ENCODE measurements at regions not wholly inside any gene's neighbourhood (a gene's known extent, or its start where the extent isn't known, plus 50 kb on each side); places are given as distances from the start of the nearest gene placed in this dataset.

DNA sequence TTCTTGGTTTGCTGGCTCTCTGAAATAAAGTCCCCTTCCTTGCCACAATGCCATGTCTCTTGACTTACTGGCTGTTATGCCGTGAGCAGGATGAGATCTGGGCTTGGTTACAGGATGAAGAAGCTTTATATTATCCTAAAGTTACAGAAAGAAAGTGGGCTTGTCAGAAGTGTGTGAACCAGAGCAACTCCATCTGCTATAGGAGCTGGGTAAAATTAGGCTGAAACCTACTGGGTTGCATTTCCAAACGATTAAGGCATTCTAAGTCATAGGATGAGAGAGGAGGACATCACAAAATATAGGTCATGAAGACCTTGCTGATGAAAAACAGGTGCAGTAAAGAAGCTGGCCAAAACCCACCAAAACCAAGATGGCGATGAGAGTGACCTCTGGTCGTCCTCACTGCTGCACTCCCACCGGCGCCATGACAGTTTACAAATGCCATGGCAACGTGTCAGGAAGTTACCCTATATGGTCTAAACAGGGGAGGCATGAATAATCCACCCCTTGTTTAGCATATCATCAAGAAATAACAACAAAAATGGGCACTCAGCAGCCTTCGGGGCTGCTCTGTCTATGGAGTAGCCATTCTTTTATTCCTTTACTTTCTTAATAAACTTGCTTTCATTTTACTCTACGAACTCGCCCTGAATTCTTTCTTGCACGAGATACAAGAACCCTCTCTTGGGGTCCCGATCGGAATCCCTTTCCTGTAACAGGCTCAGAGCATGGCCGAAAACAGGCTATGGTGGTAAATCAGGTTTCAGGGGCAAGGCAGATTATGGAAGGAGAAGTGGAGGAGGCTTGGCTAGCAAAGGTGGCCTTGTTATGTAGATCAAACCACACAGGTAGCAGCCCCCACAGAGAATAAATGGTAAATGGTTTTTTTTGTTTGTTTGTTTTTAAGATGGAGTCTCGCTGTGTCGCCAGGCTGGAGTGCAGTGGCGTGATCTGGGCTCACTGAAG is 81.3 kb upstream of the C16orf82 start:
- TF ChIP-seq, protein P1, sequence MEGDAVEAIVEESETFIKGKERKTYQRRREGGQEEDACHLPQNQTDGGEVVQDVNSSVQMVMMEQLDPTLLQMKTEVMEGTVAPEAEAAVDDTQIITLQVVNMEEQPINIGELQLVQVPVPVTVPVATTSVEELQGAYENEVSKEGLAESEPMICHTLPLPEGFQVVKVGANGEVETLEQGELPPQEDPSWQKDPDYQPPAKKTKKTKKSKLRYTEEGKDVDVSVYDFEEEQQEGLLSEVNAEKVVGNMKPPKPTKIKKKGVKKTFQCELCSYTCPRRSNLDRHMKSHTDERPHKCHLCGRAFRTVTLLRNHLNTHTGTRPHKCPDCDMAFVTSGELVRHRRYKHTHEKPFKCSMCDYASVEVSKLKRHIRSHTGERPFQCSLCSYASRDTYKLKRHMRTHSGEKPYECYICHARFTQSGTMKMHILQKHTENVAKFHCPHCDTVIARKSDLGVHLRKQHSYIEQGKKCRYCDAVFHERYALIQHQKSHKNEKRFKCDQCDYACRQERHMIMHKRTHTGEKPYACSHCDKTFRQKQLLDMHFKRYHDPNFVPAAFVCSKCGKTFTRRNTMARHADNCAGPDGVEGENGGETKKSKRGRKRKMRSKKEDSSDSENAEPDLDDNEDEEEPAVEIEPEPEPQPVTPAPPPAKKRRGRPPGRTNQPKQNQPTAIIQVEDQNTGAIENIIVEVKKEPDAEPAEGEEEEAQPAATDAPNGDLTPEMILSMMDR (IDR thresholded peaks at IDR 0.05 in 2 of 3, conservative IDR thresholded peaks at IDR 0.05 in 1 of 3; ENCODE audit: borderline replicate concordance in 1 of 3, insufficient read depth in 1 of 3, low read depth in 2 of 3, low read length in 2 of 3): no peak
- no peak for TF ChIP-seq EZH2 (IDR thresholded peaks at IDR 0.05)
- no peak for TF ChIP-seq POLR2A (IDR thresholded peaks at IDR 0.05; ENCODE audit: borderline replicate concordance, extremely low read depth, insufficient read depth, insufficient read length)
- no peak for TF ChIP-seq ZBTB33 (IDR thresholded peaks at IDR 0.05; ENCODE audit: extremely low read depth, insufficient replicate concordance, low read length)
- no peak for TF ChIP-seq POLR2AphosphoS5 (IDR thresholded peaks at IDR 0.05; ENCODE audit: low read depth, low read length)
- no peak for TF ChIP-seq EZH2phosphoT487 (IDR thresholded peaks at IDR 0.05; ENCODE audit: borderline replicate concordance)
- TF ChIP-seq YY1 (IDR thresholded peaks at IDR 0.05; ENCODE audit: extremely low read depth, insufficient replicate concordance, low read depth, low read length): no peak
